ENCODE measurements at regions not wholly inside any gene's neighbourhood (a gene's known extent, or its start where the extent isn't known, plus 50 kb on each side); places are given as distances from the start of the nearest gene placed in this dataset.

GRCh38 chr4:34678431-34678830 is 1565.9 kb downstream of the ARAP2 start:
- TF ChIP-seq GATA2 (IDR thresholded peaks at IDR 0.05; ENCODE audit: low read depth, low read length) = no peak
- TF ChIP-seq GATA3 (IDR thresholded peaks at IDR 0.05; ENCODE audit: low read depth, low read length) = no peak

Measured in SH-SY5Y (cell line).